Spleen (tissue), 11 donors: ENCODE measurements at regions not wholly inside any gene's neighbourhood (a gene's known extent, or its start where the extent isn't known, plus 50 kb on each side); places are given as distances from the start of the nearest gene placed in this dataset.

ENCODE experiments used
- DNase-seq: peaks from one replicate; pipeline ENCODE4 v3.0.0-alpha.2; 2020
- H3K27ac ChIP-seq, 8 donors: fragments of 200-600 bp; sonication (generic) in 7 of 8; 1 replicate in 4 of 8; 2 replicates in 4 of 8; pipeline versions ENCODE4 v1.5.0 to v1.8.0; 2016 to 2021; ENCODE audit warnings: inconsistent platforms in 4 of 8, mild to moderate bottlenecking in 4 of 8, moderate library complexity in 1 of 8
- H3K27me3 ChIP-seq, 7 donors: fragments of 200-600 bp; sonication (generic) in 6 of 7; replicated peaks in 1 of 7; 1 replicate in 4 of 7; 2 replicates in 3 of 7; pipeline versions ENCODE4 v1.5.0 to v1.8.0; 2016 to 2021; ENCODE audit warnings: inconsistent platforms in 3 of 7, mild to moderate bottlenecking in 1 of 7
- H3K36me3 ChIP-seq, 6 donors: fragments of 200-600 bp; sonication (generic) in 5 of 6; 1 replicate in 4 of 6; 2 replicates in 2 of 6; pipeline versions ENCODE4 v1.5.0 to v1.8.0; 2016 to 2021; ENCODE audit warnings: inconsistent platforms in 2 of 6
- H3K4me1 ChIP-seq, 6 donors: fragments of 200-600 bp; sonication (generic) in 5 of 6; 1 replicate in 3 of 6; 2 replicates in 3 of 6; pipeline versions ENCODE4 v1.5.0 to v1.8.0; 2016 to 2021; ENCODE audit warnings: inconsistent platforms in 3 of 6
- H3K4me3 ChIP-seq, 8 donors: fragments of 200-600 bp; sonication (generic) in 7 of 8; 1 replicate in 4 of 8; 2 replicates in 4 of 8; pipeline versions ENCODE4 v1.5.0 to v1.8.0; 2016 to 2021; ENCODE audit warnings: inconsistent platforms in 4 of 8, mild to moderate bottlenecking in 4 of 8, moderate library complexity in 2 of 8
- H3K9me3 ChIP-seq, 8 donors: fragments of 200-600 bp; sonication (generic) in 7 of 8; 1 replicate in 4 of 8; 2 replicates in 4 of 8; pipeline versions ENCODE4 v1.5.0 to v1.8.0; 2016 to 2021; ENCODE audit warnings: inconsistent platforms in 4 of 8
- POLR2A ChIP-seq, 3 donors: fragments of 450-650 bp; IDR thresholded peaks; one replicate each; pipeline ENCODE4 v1.5.1; 2017; ENCODE audit warnings: antibody characterized with exemption in 3 of 3, mild to moderate bottlenecking in 1 of 3
- POLR2AphosphoS5 ChIP-seq, 3 donors: sonication (generic); formaldehyde crosslinking; IDR thresholded peaks; one replicate each; pipeline ENCODE4 v1.5.1; 2017; ENCODE audit warnings: antibody characterized with exemption in 3 of 3
- WGBS, 5 donors: extraction: QIAGEN DNeasy Blood & Tissue Kit in 3 of 5; methylation state at CpG; one replicate each; pipeline versions ENCODE4 v1.1.5 to v1.1.7; 2013 to 2018; 5-methylcytosine and 5-hydroxymethylcytosine counted together
- intact Hi-C: fragments of 100-400 bp; cut with DNase I; formaldehyde crosslinking; loops from one replicate; pipeline ENCODE4 v1.15.0; 2023; ENCODE audit warnings: low total_unique reads
- TF ChIP-seq, protein P1 (sequence below), 11 experiments: fragments of 200-600 bp in 7 of 11; fragments of 450-650 bp in 4 of 11; sonication (generic) in 4 of 11; IDR thresholded peaks in 8 of 11; conservative IDR thresholded peaks in 3 of 11; 1 replicate in 7 of 11; 2 replicates in 4 of 11; pipeline versions ENCODE4 v1.4.0 to v1.8.0; 2016 to 2021; ENCODE audit warnings: antibody characterized with exemption in 11 of 11, inconsistent platforms in 4 of 11, mild to moderate bottlenecking in 1 of 11
- donor health status: healthy with polysubstance abuse.
- donor health status: DM: no; HTN: no; CAD: no; lungs with moderate emphysema.
- donor health status: DM: no; HTN: no; CAD: no.
- donor health status: Bipolar disorder and iron deficiency.
- donor health status: healthy.
- donor health status: DM: no; HTN: no; CAD: no.
- donor health status: DM: yes; HTN: yes; CAD: no.

DNA sequence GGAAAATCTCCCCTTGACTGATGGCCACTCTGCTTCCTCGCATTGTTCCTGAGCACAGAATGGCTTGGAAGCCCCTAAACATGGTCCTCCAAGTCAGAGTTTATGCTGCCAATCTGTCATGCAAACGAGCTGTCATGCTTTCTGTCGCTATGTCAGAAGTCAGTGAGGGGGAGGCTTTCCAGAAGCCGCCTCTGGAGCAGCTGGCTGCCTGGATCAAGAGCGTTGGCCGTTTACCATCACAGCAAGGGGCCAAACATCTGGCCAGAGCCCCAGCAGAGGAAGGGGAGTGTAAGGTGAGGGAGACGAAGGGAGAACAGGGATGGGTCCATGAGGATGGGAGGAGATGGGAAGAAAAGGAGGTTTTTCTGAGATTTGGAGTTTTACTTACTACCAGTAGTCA, 372.6 kb upstream of the NR2F2 start:
- H3K9me3 ChIP-seq, result peaks cover 0 to 41% (median 29%) of the 10 kb centered on the region in 8 donors
- H3K4me3 ChIP-seq, result no peak overlapping the region
- no peak for DNase-seq
- no peaks in the 10 kb centered on the region for H3K27me3 ChIP-seq
- no peak for TF ChIP-seq POLR2AphosphoS5 (IDR thresholded peaks at IDR 0.05)
- TF ChIP-seq POLR2A (IDR thresholded peaks at IDR 0.05), result no peak
- TF ChIP-seq, protein P1, sequence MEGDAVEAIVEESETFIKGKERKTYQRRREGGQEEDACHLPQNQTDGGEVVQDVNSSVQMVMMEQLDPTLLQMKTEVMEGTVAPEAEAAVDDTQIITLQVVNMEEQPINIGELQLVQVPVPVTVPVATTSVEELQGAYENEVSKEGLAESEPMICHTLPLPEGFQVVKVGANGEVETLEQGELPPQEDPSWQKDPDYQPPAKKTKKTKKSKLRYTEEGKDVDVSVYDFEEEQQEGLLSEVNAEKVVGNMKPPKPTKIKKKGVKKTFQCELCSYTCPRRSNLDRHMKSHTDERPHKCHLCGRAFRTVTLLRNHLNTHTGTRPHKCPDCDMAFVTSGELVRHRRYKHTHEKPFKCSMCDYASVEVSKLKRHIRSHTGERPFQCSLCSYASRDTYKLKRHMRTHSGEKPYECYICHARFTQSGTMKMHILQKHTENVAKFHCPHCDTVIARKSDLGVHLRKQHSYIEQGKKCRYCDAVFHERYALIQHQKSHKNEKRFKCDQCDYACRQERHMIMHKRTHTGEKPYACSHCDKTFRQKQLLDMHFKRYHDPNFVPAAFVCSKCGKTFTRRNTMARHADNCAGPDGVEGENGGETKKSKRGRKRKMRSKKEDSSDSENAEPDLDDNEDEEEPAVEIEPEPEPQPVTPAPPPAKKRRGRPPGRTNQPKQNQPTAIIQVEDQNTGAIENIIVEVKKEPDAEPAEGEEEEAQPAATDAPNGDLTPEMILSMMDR (IDR thresholded peaks at IDR 0.05 in 8 of 11, conservative IDR thresholded peaks at IDR 0.05 in 3 of 11), result no peak
- no peaks in the 10 kb centered on the region for H3K36me3 ChIP-seq
- no peak overlapping the region for H3K27ac ChIP-seq
- intact Hi-C loops, result no loop called here
- 57 to 72% (median 61%) methylated on average over 7 of the region's 7 CpGs for WGBS, 5 donors
- H3K4me1 ChIP-seq, result no peaks in the 10 kb centered on the region

DNA sequence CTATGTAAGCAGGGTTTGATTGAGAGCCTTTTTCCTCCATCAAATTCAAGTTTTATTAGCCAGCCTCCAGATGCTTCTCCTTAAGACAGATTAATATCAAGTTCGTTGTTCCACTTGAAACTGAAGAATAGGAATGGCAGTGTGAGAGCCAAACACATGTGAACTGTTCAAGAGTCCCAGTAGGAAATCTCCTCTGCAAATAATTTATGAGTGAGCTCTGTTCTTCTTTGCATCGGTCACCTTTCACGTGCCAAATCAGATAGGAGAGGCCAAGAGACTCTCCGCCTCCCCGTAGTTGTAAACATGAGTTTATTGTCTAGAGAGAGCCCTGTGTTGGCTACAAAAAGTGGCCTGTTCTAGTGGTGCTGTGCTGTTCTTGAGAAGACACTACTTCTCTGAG, 372.1 kb upstream of the NR2F2 start:
- H3K27ac ChIP-seq, result no peak overlapping the region
- no peaks in the 10 kb centered on the region for H3K27me3 ChIP-seq
- H3K4me3 ChIP-seq, result no peak overlapping the region
- WGBS, 5 donors, result 59 to 70% (median 61%) methylated on average over 5 of the region's 5 CpGs
- no peak for TF ChIP-seq POLR2A (IDR thresholded peaks at IDR 0.05)
- no peak for TF ChIP-seq POLR2AphosphoS5 (IDR thresholded peaks at IDR 0.05)
- TF ChIP-seq, protein P1 (IDR thresholded peaks at IDR 0.05 in 8 of 11, conservative IDR thresholded peaks at IDR 0.05 in 3 of 11), result no peak
- DNase-seq, result no peak
- H3K36me3 ChIP-seq, result no peaks in the 10 kb centered on the region
- H3K4me1 ChIP-seq, result no peaks in the 10 kb centered on the region
- intact Hi-C loops, result no loop called here
- peaks cover 0 to 45% (median 32%) of the 10 kb centered on the region in 8 donors for H3K9me3 ChIP-seq

DNA sequence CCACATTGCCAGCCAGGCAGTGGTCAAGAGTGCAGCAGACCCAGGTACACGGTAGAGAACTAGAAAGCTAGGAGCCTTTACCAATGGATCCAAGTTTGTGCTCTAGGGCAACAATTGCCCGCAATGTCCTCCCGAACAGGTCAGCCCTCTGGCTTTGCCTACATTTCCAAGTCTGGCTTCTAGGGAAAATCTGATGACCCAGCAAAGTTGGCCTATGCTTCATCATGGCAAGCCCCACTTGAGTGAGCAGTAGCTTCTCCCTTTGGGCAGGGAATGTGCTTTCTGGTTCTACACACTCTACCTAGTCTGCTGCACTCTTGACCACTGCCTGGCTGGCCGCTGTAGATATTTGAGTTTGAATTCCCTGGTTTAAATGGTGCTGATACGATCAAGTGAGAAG, 361.6 kb upstream of the NR2F2 start:
- no peaks in the 10 kb centered on the region for H3K27me3 ChIP-seq
- H3K4me1 ChIP-seq, result peaks cover 0 to 4% (median 0%) of the 10 kb centered on the region in 6 donors
- peaks cover 0 to 20% (median 7%) of the 10 kb centered on the region in 8 donors for H3K9me3 ChIP-seq
- H3K4me3 ChIP-seq, result no peak overlapping the region
- intact Hi-C loops, result no loop called here
- no peak overlapping the region for H3K27ac ChIP-seq
- TF ChIP-seq POLR2A (IDR thresholded peaks at IDR 0.05) (no peak), POLR2AphosphoS5 (IDR thresholded peaks at IDR 0.05) (no peak)
- TF ChIP-seq, protein P1 (IDR thresholded peaks at IDR 0.05 in 8 of 11, conservative IDR thresholded peaks at IDR 0.05 in 3 of 11), result no peak
- H3K36me3 ChIP-seq, result no peaks in the 10 kb centered on the region
- no peak for DNase-seq
- WGBS, 5 donors, result 90 to 96% (median 93%) methylated on average over 5 of the region's 5 CpGs

DNA sequence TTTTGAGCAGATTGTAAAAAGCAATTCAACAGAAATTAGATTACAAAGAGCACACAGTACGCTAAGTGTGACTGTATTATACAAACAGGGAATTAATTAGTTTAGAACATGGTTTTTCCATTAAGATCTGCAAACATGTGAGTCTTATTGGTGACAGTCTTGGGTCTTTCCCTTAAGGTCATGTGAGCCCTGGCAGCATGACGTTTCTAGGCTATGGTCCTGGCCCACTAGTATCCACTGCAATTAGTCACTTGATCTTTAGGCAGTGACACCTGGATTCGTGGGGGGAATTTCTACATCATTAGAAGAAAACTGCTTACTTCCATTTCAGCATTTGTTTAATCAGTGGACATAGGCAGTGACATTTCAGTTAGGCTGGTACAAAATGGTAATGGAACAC, 360.2 kb upstream of the NR2F2 start:
- no peak overlapping the region for H3K27ac ChIP-seq
- H3K36me3 ChIP-seq, result no peaks in the 10 kb centered on the region
- 69 to 81% (median 77%) methylated on average over 3 of the region's 3 CpGs for WGBS, 5 donors
- H3K27me3 ChIP-seq, result no peaks in the 10 kb centered on the region
- H3K4me1 ChIP-seq, result peaks cover 0 to 5% (median 0%) of the 10 kb centered on the region in 6 donors
- intact Hi-C loops, result no loop called here
- no peak overlapping the region for H3K4me3 ChIP-seq
- TF ChIP-seq POLR2AphosphoS5 (IDR thresholded peaks at IDR 0.05) (no peak), POLR2A (IDR thresholded peaks at IDR 0.05) (no peak)
- TF ChIP-seq, protein P1 (IDR thresholded peaks at IDR 0.05 in 8 of 11, conservative IDR thresholded peaks at IDR 0.05 in 3 of 11), result no peak
- DNase-seq, result no peak
- peaks cover 0 to 10% (median 0%) of the 10 kb centered on the region in 8 donors for H3K9me3 ChIP-seq
